ENCODE measurements at regions not wholly inside any gene's neighbourhood (a gene's known extent, or its start where the extent isn't known, plus 50 kb on each side); places are given as distances from the start of the nearest gene placed in this dataset.

- H3K4me3 ChIP-seq (ENCODE audit: low read length) = no peak overlapping the region
- H3K4me1 ChIP-seq (ENCODE audit: control insufficient read depth, insufficient read depth, low read length) = peaks cover 52% of the 10 kb centered on the region
- H3K36me3 ChIP-seq (ENCODE audit: control insufficient read depth, insufficient read depth, low read length) = no peaks in the 10 kb centered on the region
- H3K27me3 ChIP-seq (ENCODE audit: control insufficient read depth, insufficient read depth, low read length) = no peaks in the 10 kb centered on the region
- no peak overlapping the region for H3K27ac ChIP-seq (ENCODE audit: low read length)
- DNase-seq = no peak
- no peaks in the 10 kb centered on the region for H3K9me3 ChIP-seq (replicated peaks; ENCODE audit: control insufficient read depth, low read depth, low read length)
- 76% methylated on average over 6 of the region's 8 CpGs for WGBS (ENCODE audit: insufficient coverage)
Observed at GRCh38 chr9:129404621-129405020, 216.3 kb downstream of the C9orf50 start.

DNA sequence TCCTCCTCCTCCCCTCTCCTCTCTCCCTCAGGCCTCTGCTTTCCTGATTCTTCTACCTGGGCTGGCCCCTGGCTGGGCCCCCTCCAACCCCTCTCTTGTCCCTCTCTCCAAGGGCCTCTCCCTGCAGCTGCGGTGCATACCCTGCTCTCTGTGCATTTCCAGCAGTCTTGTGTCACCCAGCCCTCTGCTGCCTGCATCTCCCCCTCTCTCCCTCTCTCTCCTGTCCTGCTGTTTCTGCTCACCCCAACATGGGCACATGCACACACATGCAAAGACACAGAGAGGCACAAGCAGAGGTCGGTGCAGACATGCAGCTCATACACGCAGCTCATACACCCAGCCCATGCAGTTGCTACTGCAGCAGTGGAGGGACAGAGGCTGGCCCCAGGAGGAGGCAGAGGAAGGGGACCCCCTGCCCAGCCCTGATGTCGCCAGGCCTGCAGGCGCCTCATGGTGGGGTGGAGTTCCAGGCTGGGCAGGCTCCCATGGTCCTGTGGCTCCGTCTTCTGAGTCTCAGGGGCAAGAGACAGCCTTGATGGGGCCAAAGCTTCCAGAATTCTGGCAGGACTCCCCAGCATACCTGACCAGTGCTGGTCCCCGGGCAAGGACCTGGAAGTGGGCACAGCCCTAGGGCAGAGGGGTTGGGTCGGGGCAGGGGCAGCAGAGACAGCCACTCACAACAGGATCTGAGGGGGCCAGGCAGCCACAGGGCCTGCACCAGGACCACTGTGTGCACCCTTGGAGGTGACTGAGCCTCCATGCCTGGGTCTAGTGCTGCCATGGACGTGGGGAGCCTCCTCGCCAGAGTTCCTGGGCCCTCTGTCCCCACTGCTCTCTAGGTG is 216.9 kb downstream of the C9orf50 start:
- Histone ChIP-seq H3K36me3 (ENCODE audit: control insufficient read depth, insufficient read depth, low read length) (no peaks in the 10 kb centered on the region), H3K4me3 (ENCODE audit: low read length) (no peak overlapping the region), H3K27ac (ENCODE audit: low read length) (no peak overlapping the region), H3K9me3 (replicated peaks; ENCODE audit: control insufficient read depth, low read depth, low read length) (no peaks in the 10 kb centered on the region), H3K4me1 (ENCODE audit: control insufficient read depth, insufficient read depth, low read length) (peaks cover 54% of the 10 kb centered on the region), H3K27me3 (ENCODE audit: control insufficient read depth, insufficient read depth, low read length) (no peaks in the 10 kb centered on the region)
- WGBS (ENCODE audit: insufficient coverage) = 64% methylated on average over 8 of the region's 10 CpGs
- no peak for DNase-seq

- Histone ChIP-seq H3K36me3 (ENCODE audit: control insufficient read depth, insufficient read depth, low read length) (no peaks in the 10 kb centered on the region), H3K4me1 (ENCODE audit: control insufficient read depth, insufficient read depth, low read length) (peaks cover 55% of the 10 kb centered on the region), H3K27ac (ENCODE audit: low read length) (no peak overlapping the region), H3K27me3 (ENCODE audit: control insufficient read depth, insufficient read depth, low read length) (no peaks in the 10 kb centered on the region), H3K9me3 (replicated peaks; ENCODE audit: control insufficient read depth, low read depth, low read length) (no peaks in the 10 kb centered on the region), H3K4me3 (ENCODE audit: low read length) (no peak overlapping the region)
- WGBS (ENCODE audit: insufficient coverage) = 65% methylated on average over 7 of the region's 16 CpGs
- DNase-seq = no peak
Observed at GRCh38 chr9:129402931-129403778, 217.7 kb downstream of the C9orf50 start.

DNA sequence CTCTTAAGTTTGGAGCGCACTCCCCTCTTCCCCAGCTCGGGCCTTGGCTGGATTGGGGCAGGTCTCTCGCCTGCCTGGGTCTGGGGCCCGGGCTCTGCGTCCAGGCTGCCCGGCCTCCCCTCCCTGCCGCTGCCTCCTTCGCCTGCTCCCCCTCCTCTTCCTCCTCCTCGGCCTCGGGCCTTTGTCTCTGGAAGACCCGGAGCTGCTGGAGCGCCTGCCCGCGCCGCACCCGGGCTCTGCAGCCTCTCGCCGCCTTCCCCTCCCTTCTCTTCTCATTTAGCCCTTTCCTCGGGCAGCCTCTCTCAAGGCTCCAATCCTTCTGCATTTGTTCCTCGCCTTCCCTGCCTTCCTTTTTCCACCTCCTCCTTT is 218.5 kb downstream of the C9orf50 start:
- peak overlapping the region; percentile 37 for H3K27ac ChIP-seq (ENCODE audit: low read length)
- no peaks in the 10 kb centered on the region for H3K27me3 ChIP-seq (ENCODE audit: control insufficient read depth, insufficient read depth, low read length)
- 16% methylated on average over 19 of the region's 20 CpGs for WGBS (ENCODE audit: insufficient coverage)
- no peak overlapping the region for H3K4me3 ChIP-seq (ENCODE audit: low read length)
- H3K36me3 ChIP-seq (ENCODE audit: control insufficient read depth, insufficient read depth, low read length) = no peaks in the 10 kb centered on the region
- no peak for DNase-seq
- H3K4me1 ChIP-seq (ENCODE audit: control insufficient read depth, insufficient read depth, low read length) = peaks cover 50% of the 10 kb centered on the region
- no peaks in the 10 kb centered on the region for H3K9me3 ChIP-seq (replicated peaks; ENCODE audit: control insufficient read depth, low read depth, low read length)

- no peaks in the 10 kb centered on the region for H3K9me3 ChIP-seq (replicated peaks; ENCODE audit: control insufficient read depth, low read depth, low read length)
- peak; percentile 60 for DNase-seq
- H3K4me3 ChIP-seq (ENCODE audit: low read length) = no peak overlapping the region
- H3K4me1 ChIP-seq (ENCODE audit: control insufficient read depth, insufficient read depth, low read length) = peaks cover 50% of the 10 kb centered on the region
- H3K36me3 ChIP-seq (ENCODE audit: control insufficient read depth, insufficient read depth, low read length) = no peaks in the 10 kb centered on the region
- H3K27me3 ChIP-seq (ENCODE audit: control insufficient read depth, insufficient read depth, low read length) = no peaks in the 10 kb centered on the region
- 19% methylated on average over 5 of the region's 6 CpGs for WGBS (ENCODE audit: insufficient coverage)
- H3K27ac ChIP-seq (ENCODE audit: low read length) = peak overlapping the region; percentile 37
Observed at GRCh38 chr9:129401623-129402370, 219.1 kb downstream of the C9orf50 start.

DNA sequence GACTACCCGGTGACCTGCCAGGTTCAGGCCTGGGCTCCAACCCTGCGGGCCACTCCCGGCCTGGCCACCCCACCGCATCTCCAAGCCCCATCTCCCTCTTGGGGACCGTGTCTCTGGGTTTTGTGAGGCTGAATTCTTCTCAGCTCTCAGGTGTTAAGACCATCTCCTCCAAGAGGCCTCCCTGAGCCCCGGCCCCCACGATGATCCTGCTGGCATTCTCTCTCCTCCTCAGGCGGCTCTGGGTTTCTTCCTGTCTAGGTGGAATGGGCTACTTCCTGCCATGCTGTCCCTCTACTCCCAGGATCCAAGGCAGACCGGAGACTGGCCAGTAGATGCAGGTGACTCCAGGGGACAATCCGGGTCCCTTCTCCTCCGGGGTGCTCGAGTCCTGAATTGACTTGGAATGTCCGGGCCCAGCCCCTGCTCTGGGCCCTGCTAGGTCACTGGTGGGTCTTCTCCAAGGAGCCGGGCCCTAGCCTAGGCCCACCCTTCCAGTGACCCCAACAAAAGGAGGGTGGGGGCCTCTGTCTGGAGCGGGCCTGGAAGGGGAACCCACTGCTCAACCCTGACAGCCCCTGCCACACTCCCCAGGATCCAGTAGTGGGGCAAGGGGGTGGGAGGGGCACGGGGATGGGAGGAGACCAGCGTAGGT is 219.8 kb downstream of the C9orf50 start:
- no peaks in the 10 kb centered on the region for H3K9me3 ChIP-seq (replicated peaks; ENCODE audit: control insufficient read depth, low read depth, low read length)
- 67% methylated on average over 10 of the region's 17 CpGs for WGBS (ENCODE audit: insufficient coverage)
- no peak for DNase-seq
- no peaks in the 10 kb centered on the region for H3K27me3 ChIP-seq (ENCODE audit: control insufficient read depth, insufficient read depth, low read length)
- peak overlapping the region; percentile 13 for H3K27ac ChIP-seq (ENCODE audit: low read length)
- H3K4me3 ChIP-seq (ENCODE audit: low read length) = no peak overlapping the region
- peaks cover 50% of the 10 kb centered on the region for H3K4me1 ChIP-seq (ENCODE audit: control insufficient read depth, insufficient read depth, low read length)
- no peaks in the 10 kb centered on the region for H3K36me3 ChIP-seq (ENCODE audit: control insufficient read depth, insufficient read depth, low read length)

DNA sequence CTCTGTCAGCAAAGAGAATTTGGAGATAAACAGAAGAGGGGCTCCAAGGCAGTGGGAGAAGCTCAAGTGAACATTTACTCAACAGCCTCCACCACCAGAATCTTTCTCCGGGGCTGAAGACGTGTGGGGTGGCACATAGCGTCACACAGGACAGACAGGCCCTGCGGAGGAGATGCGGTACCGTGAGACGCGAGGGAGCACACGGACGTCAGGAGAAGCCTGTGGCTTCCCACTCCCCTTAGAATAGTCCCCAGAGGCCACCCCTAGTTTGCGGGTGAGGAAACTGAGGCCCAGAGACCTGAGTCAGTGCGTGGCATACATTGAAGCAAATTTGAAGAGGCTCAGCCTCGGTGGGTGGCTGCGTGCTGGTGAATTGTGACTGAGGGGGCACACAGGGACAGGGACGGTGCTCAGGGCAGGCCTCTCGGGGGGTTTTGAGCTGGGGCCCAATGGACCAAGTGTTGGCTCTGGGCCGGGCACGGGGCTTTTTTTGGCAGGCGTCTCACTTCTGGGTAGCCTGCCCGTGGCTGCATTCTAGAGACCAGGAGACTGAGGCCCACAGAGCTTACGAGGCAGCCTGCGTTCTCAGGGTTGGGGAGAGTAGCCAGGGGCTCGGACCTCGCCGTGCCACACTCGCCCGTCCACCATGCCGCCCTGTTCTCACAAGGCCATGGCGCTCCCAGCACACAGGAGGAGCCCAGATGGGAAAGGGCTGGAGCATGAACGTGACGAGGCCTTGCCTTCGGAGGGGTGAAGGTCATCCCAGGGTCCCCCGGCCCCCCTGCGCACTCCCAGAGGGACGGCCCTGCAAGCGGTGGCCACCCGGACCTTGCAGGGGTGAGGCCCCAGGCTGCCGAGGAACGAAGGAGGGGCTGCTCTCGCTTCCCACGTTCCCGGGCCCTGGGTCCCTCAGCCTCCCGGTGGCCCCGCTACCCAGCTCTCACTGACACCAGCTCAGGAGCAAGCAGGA is 220.6 kb downstream of the C9orf50 start:
- no peaks in the 10 kb centered on the region for H3K27me3 ChIP-seq (ENCODE audit: control insufficient read depth, insufficient read depth, low read length)
- no peaks in the 10 kb centered on the region for H3K36me3 ChIP-seq (ENCODE audit: control insufficient read depth, insufficient read depth, low read length)
- DNase-seq = no peak
- no peak overlapping the region for H3K27ac ChIP-seq (ENCODE audit: low read length)
- WGBS (ENCODE audit: insufficient coverage) = 83% methylated on average over 34 of the region's 44 CpGs
- H3K4me1 ChIP-seq (ENCODE audit: control insufficient read depth, insufficient read depth, low read length) = peaks cover 48% of the 10 kb centered on the region
- H3K9me3 ChIP-seq (replicated peaks; ENCODE audit: control insufficient read depth, low read depth, low read length) = no peaks in the 10 kb centered on the region
- H3K4me3 ChIP-seq (ENCODE audit: low read length) = no peak overlapping the region

- H3K36me3 ChIP-seq (ENCODE audit: control insufficient read depth, insufficient read depth, low read length) = no peaks in the 10 kb centered on the region
- DNase-seq = no peak
- H3K4me3 ChIP-seq (ENCODE audit: low read length) = no peak overlapping the region
- peak overlapping the region; percentile 67 for H3K27ac ChIP-seq (ENCODE audit: low read length)
- peaks cover 46% of the 10 kb centered on the region for H3K4me1 ChIP-seq (ENCODE audit: control insufficient read depth, insufficient read depth, low read length)
- 20% methylated on average over 3 of the region's 8 CpGs for WGBS (ENCODE audit: insufficient coverage)
- no peaks in the 10 kb centered on the region for H3K27me3 ChIP-seq (ENCODE audit: control insufficient read depth, insufficient read depth, low read length)
- no peaks in the 10 kb centered on the region for H3K9me3 ChIP-seq (replicated peaks; ENCODE audit: control insufficient read depth, low read depth, low read length)
Observed at GRCh38 chr9:129399634-129399990, 221.3 kb downstream of the C9orf50 start.
